H1 (cell line): ENCODE measurements at regions not wholly inside any gene's neighbourhood (a gene's known extent, or its start where the extent isn't known, plus 50 kb on each side); places are given as distances from the start of the nearest gene placed in this dataset.

Experiments used
- CHD1 ChIP-seq: IDR thresholded peaks from 2 replicates; pipeline ENCODE4 v1.6.1; 2012; ENCODE audit warnings: low read depth, low read length, improper control_type of control experiment
- CTCF ChIP-seq, 3 experiments: IDR thresholded peaks; 1 replicate in 2 of 3; 2 replicates in 1 of 3; pipeline versions ENCODE4 v1.5.1 to v1.6.1; 2011; ENCODE audit warnings: low read length in 3 of 3, mild to moderate bottlenecking in 3 of 3, inconsistent platforms in 2 of 3, low read depth in 1 of 3, moderate library complexity in 1 of 3; ENCODE audit not compliant: insufficient read depth in 1 of 3; ENCODE audit errors: control extremely low read depth in 1 of 3
- EP300 ChIP-seq, 2 experiments: IDR thresholded peaks; 1 replicate in 1 of 2; 2 replicates in 1 of 2; pipeline ENCODE4 v1.6.1; 2011 to 2012; ENCODE audit warnings: low read depth in 2 of 2, low read length in 2 of 2, mild to moderate bottlenecking in 2 of 2, borderline replicate concordance in 1 of 2, inconsistent platforms in 1 of 2, moderate library complexity in 1 of 2
- EZH2 ChIP-seq: fragments of 200-600 bp; sonication (generic); IDR thresholded peaks from 2 replicates; pipeline ENCODE4 v1.7.1; 2012; ENCODE audit warnings: low read depth, mild to moderate bottlenecking, moderate library complexity, low read length, inconsistent platforms; ENCODE audit not compliant: severe bottlenecking
- FOSL1 ChIP-seq: IDR thresholded peaks from 2 replicates; pipeline ENCODE4 v1.6.1; 2011; ENCODE audit warnings: mild to moderate bottlenecking, low read depth, low read length, moderate library complexity; ENCODE audit not compliant: insufficient read depth
- GABPA ChIP-seq: IDR thresholded peaks from 2 replicates; pipeline ENCODE4 v1.6.1; 2011; ENCODE audit warnings: mild to moderate bottlenecking, low read length, moderate library complexity, borderline replicate concordance; ENCODE audit not compliant: insufficient read depth
- JUND ChIP-seq: IDR thresholded peaks from 2 replicates; pipeline ENCODE4 v1.6.1; 2011; ENCODE audit warnings: mild to moderate bottlenecking, improper control_type of control experiment, low read length
- PHF8 ChIP-seq: fragments of 200-600 bp; sonication (generic); conservative IDR thresholded peaks from 2 replicates; pipeline ENCODE4 v1.7.1; 2012; ENCODE audit warnings: low read depth, mild to moderate bottlenecking, inconsistent platforms, low read length, moderate library complexity
- POLR2A ChIP-seq, 2 experiments: IDR thresholded peaks; 1 replicate in 1 of 2; 2 replicates in 1 of 2; pipeline ENCODE4 v1.6.1; 2011; ENCODE audit warnings: low read depth in 2 of 2, low read length in 2 of 2, mild to moderate bottlenecking in 2 of 2; ENCODE audit errors: control extremely low read depth in 1 of 2
- POLR2AphosphoS5 ChIP-seq: IDR thresholded peaks from 2 replicates; pipeline ENCODE4 v1.6.1; 2011; ENCODE audit warnings: low read depth, low read length
- RAD21 ChIP-seq, 2 experiments: IDR thresholded peaks in 1 of 2; conservative IDR thresholded peaks in 1 of 2; 2 replicates each; pipeline ENCODE4 v1.6.1; 2011; ENCODE audit warnings: low read depth in 2 of 2, low read length in 2 of 2, improper control_type of control experiment in 1 of 2, inconsistent platforms in 1 of 2, mild to moderate bottlenecking in 1 of 2, moderate library complexity in 1 of 2
- YY1 ChIP-seq: IDR thresholded peaks from 2 replicates; pipeline ENCODE4 v1.6.1; 2011; ENCODE audit warnings: low read depth, mild to moderate bottlenecking, low read length

DNA sequence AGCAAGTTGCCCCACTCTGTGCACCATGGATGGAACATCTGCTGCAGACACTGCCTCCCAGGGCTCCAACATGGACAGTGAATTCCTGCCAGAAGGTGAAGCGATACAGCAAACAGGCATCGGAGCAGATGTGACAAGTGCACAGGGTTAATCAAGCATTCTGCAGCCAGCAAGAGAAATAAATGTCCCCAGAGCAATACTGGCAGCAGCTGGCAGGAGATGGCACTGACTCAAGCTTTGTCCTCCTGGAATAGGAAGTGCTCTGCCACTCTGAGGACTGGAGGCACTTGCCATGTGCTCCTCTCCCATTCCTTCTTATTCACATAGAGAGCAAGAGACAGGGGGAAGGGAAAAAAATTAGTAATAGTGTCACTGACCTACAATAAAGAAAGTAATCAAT is 402.7 kb upstream of the DAB1 start:
- TF ChIP-seq GABPA: no peak
- no peak for TF ChIP-seq YY1
- no peak for TF ChIP-seq POLR2A (IDR thresholded peaks at IDR 0.05; ENCODE audit: control extremely low read depth in 1 of 2, low read depth in 2 of 2, low read length in 2 of 2)
- TF ChIP-seq RAD21 (IDR thresholded peaks at IDR 0.05 in 1 of 2, conservative IDR thresholded peaks at IDR 0.05 in 1 of 2; ENCODE audit: low read depth in 2 of 2, low read length in 2 of 2): no peak
- TF ChIP-seq PHF8: no peak
- TF ChIP-seq CTCF (IDR thresholded peaks at IDR 0.05; ENCODE audit: control extremely low read depth in 1 of 3, insufficient read depth in 1 of 3, low read depth in 1 of 3, low read length in 3 of 3): no peak
- TF ChIP-seq EZH2: no peak
- no peak for TF ChIP-seq CHD1
- no peak for TF ChIP-seq EP300 (IDR thresholded peaks at IDR 0.05; ENCODE audit: borderline replicate concordance in 1 of 2, low read depth in 2 of 2, low read length in 2 of 2)
- TF ChIP-seq JUND: no peak
- no peak for TF ChIP-seq POLR2AphosphoS5
- no peak for TF ChIP-seq FOSL1
